ENCODE measurements at regions not wholly inside any gene's neighbourhood (a gene's known extent, or its start where the extent isn't known, plus 50 kb on each side); places are given as distances from the start of the nearest gene placed in this dataset.

GRCh38 chr6:168928012-168928411 is 325.6 kb downstream of the THBS2 start (continued):
- no peak for TF ChIP-seq IRF3 (IDR thresholded peaks at IDR 0.05; ENCODE audit: low read depth, low read length)
- TF ChIP-seq FOXJ3 (CRISPR knock-in tag; IDR thresholded peaks at IDR 0.05): no peak
- TF ChIP-seq RXRA (IDR thresholded peaks at IDR 0.05; ENCODE audit: borderline replicate concordance, low read depth): no peak
- TF ChIP-seq SMC3 (IDR thresholded peaks at IDR 0.05; ENCODE audit: low read depth, low read length): no peak
- no peak for TF ChIP-seq GATA2 (CRISPR knock-in tag; IDR thresholded peaks at IDR 0.05)
- TF ChIP-seq FOSL2 (IDR thresholded peaks at IDR 0.05; ENCODE audit: borderline replicate concordance, low read depth): no peak
- no peak for TF ChIP-seq CHD2 (IDR thresholded peaks at IDR 0.05; ENCODE audit: low read length, partially characterized antibody)

- WGBS (ENCODE audit: low lambda C conversion rate): 36% methylated on average over 10 of the region's 10 CpGs
- Histone ChIP-seq H3K27ac (ENCODE audit: low read depth in 2 of 2, low read length in 1 of 2) (no peak overlapping the region), H3K4me2 (no peak overlapping the region), H3K79me2 (ENCODE audit: insufficient read depth) (no peaks in the 10 kb centered on the region), H3F3A (replicated peaks; ENCODE audit: insufficient read depth) (no peaks in the 10 kb centered on the region), H3K9ac (no peak overlapping the region), H3K9me3 (no peaks in the 10 kb centered on the region), H3K4me3 (ENCODE audit: low read depth in 2 of 2, low read length in 1 of 2) (no peak overlapping the region), H3K27me3 (ENCODE audit: insufficient read depth) (no peaks in the 10 kb centered on the region), H3K9me2 (no peaks in the 10 kb centered on the region), H3K36me3 (replicated peaks in 1 of 2; ENCODE audit: control insufficient read depth in 1 of 2, insufficient read depth in 2 of 2, low read length in 1 of 2) (no peaks in the 10 kb centered on the region), H3K4me1 (ENCODE audit: control insufficient read depth in 1 of 2, insufficient read depth in 2 of 2, low read depth in 1 of 2, low read length in 1 of 2) (no peaks in the 10 kb centered on the region), H2AFZ (ENCODE audit: low read depth) (no peak overlapping the region), H4K20me1 (ENCODE audit: insufficient read depth) (no peaks in the 10 kb centered on the region)
- TF ChIP-seq RFX5 (IDR thresholded peaks at IDR 0.05; ENCODE audit: low read length): no peak
- TF ChIP-seq EZH2phosphoT487 (IDR thresholded peaks at IDR 0.05; ENCODE audit: borderline replicate concordance, low read depth): no peak
- no peak for TF ChIP-seq USF2 (IDR thresholded peaks at IDR 0.05; ENCODE audit: borderline replicate concordance, low read depth, low read length)
- no peak for TF ChIP-seq JUND (IDR thresholded peaks at IDR 0.05)
- no peak for TF ChIP-seq YY1 (IDR thresholded peaks at IDR 0.05; ENCODE audit: low read depth)
- no peak for TF ChIP-seq REST (IDR thresholded peaks at IDR 0.05; ENCODE audit: low read depth, low read length)
- TF ChIP-seq MEF2A (IDR thresholded peaks at IDR 0.05; ENCODE audit: borderline replicate concordance, low read depth): no peak
- no peak for TF ChIP-seq CTCF (IDR thresholded peaks at IDR 0.05)
- TF ChIP-seq FOXJ3 (CRISPR knock-in tag; IDR thresholded peaks at IDR 0.05): no peak
- no peak for TF ChIP-seq SMC3 (IDR thresholded peaks at IDR 0.05; ENCODE audit: low read depth, low read length)
- no peak for TF ChIP-seq POLR2AphosphoS5 (IDR thresholded peaks at IDR 0.05; ENCODE audit: low read depth, low read length)
- no peak for TF ChIP-seq TCF12 (IDR thresholded peaks at IDR 0.05)
- no peak for TF ChIP-seq MAX (IDR thresholded peaks at IDR 0.05; ENCODE audit: low read depth)
- no peak for TF ChIP-seq EP300 (IDR thresholded peaks at IDR 0.05; ENCODE audit: borderline replicate concordance in 1 of 2, low read depth in 1 of 2, low read length in 1 of 2)
- no peak for TF ChIP-seq PBX3 (IDR thresholded peaks at IDR 0.05)
- no peak for TF ChIP-seq NFIC (IDR thresholded peaks at IDR 0.05; ENCODE audit: borderline replicate concordance)
- TF ChIP-seq RAD21 (IDR thresholded peaks at IDR 0.05; ENCODE audit: low read length): no peak
- TF ChIP-seq SIN3A (IDR thresholded peaks at IDR 0.05; ENCODE audit: borderline replicate concordance, low read depth, low read length): no peak
- TF ChIP-seq CHD2 (IDR thresholded peaks at IDR 0.05; ENCODE audit: low read length, partially characterized antibody): no peak
- no peak for DNase-seq
- ChIA-PET POLR2A (no interaction called here), CTCF (no interaction called here)
Observed at GRCh38 chr6:168927026-168927425, 326.6 kb downstream of the THBS2 start.
